ENCODE measurements at regions not wholly inside any gene's neighbourhood (a gene's known extent, or its start where the extent isn't known, plus 50 kb on each side); places are given as distances from the start of the nearest gene placed in this dataset.

GRCh38 chr22:48268771-48269552 lies 1506.5 kb downstream of the TBC1D22A start:
- DNase-seq (ENCODE audit: extremely low read depth, low read depth) = no peak
- TF ChIP-seq, protein P1, sequence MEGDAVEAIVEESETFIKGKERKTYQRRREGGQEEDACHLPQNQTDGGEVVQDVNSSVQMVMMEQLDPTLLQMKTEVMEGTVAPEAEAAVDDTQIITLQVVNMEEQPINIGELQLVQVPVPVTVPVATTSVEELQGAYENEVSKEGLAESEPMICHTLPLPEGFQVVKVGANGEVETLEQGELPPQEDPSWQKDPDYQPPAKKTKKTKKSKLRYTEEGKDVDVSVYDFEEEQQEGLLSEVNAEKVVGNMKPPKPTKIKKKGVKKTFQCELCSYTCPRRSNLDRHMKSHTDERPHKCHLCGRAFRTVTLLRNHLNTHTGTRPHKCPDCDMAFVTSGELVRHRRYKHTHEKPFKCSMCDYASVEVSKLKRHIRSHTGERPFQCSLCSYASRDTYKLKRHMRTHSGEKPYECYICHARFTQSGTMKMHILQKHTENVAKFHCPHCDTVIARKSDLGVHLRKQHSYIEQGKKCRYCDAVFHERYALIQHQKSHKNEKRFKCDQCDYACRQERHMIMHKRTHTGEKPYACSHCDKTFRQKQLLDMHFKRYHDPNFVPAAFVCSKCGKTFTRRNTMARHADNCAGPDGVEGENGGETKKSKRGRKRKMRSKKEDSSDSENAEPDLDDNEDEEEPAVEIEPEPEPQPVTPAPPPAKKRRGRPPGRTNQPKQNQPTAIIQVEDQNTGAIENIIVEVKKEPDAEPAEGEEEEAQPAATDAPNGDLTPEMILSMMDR (IDR thresholded peaks at IDR 0.05; ENCODE audit: low read depth, low read length) = no peak

- TF ChIP-seq, protein P1 (IDR thresholded peaks at IDR 0.05; ENCODE audit: low read depth, low read length) = no peak
Observed at GRCh38 chr22:48268293-48268692, 1505.8 kb downstream of the TBC1D22A start.

GRCh38 chr22:48267681-48268080 lies 1505.2 kb downstream of the TBC1D22A start:
- DNase-seq (ENCODE audit: extremely low read depth, low read depth) = no peak
- TF ChIP-seq, protein P1 (IDR thresholded peaks at IDR 0.05; ENCODE audit: low read depth, low read length) = no peak

More at GRCh38 chr22:48268293-48268692, 1505.8 kb downstream of the TBC1D22A start:
- no peak for DNase-seq (ENCODE audit: extremely low read depth, low read depth)

DNA sequence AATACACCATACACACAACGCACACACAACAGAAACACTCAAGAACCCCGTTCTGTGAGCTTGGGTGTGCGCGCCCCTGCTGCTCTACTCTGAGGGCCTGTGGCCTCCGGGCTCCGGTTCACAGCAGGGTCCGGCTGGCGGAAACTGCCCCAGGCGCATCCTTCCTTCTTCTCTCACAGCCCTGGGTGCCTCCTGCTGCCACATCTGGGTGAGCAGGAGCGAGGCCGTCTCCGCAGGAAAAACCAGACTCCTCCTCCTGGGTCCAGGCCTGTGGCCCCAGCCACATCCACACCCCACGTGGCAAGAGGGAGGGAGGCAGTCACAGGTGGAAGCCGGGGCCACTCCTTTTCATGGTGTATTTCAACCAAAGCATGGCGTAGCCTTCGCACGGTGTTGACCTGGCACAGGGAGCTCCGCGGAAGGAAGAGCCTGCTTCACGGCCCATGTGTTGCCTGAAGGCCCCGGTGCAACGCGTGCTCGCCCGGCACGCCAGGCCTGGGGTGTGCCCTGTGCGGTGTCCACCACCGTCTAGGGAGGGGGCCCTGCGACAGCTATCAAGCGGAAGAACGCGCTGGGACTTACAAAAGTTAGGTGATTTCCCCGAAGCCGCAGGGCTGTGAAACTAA lies 1502.7 kb downstream of the TBC1D22A start:
- no peak for DNase-seq (ENCODE audit: extremely low read depth, low read depth)

GRCh38 chr22:48264586-48264985 lies 1502.1 kb downstream of the TBC1D22A start:
- TF ChIP-seq, protein P1 (IDR thresholded peaks at IDR 0.05; ENCODE audit: low read depth, low read length) = no peak
- DNase-seq (ENCODE audit: extremely low read depth, low read depth) = no peak

More for the DNA sequence above, 1502.7 kb downstream of the TBC1D22A start:
- TF ChIP-seq, protein P1 (IDR thresholded peaks at IDR 0.05; ENCODE audit: low read depth, low read length) = no peak

- TF ChIP-seq, protein P1 (IDR thresholded peaks at IDR 0.05; ENCODE audit: low read depth, low read length) = no peak
Observed at GRCh38 chr22:48263791-48264351, 1501.4 kb downstream of the TBC1D22A start.

GRCh38 chr22:48263431-48263765 lies 1500.9 kb downstream of the TBC1D22A start:
- TF ChIP-seq, protein P1 (IDR thresholded peaks at IDR 0.05; ENCODE audit: low read depth, low read length) = no peak
- DNase-seq (ENCODE audit: extremely low read depth, low read depth) = no peak

More at GRCh38 chr22:48263791-48264351, 1501.4 kb downstream of the TBC1D22A start:
- no peak for DNase-seq (ENCODE audit: extremely low read depth, low read depth)
